Skin epidermis (tissue), 12 donors: ENCODE measurements at regions not wholly inside any gene's neighbourhood (a gene's known extent, or its start where the extent isn't known, plus 50 kb on each side); places are given as distances from the start of the nearest gene placed in this dataset.
A peak's percentile ranks its signal among the peaks of the same experiment; 100 is the strongest.
"Not testable (repeated sequence)": the region's sequence is repeated elsewhere in the genome, so short reads cannot be mapped to it uniquely, and the experiment has no call there.

Source experiments
- H3K27ac ChIP-seq, 21 experiments: fragments of 200-600 bp; sonication (generic) in 11 of 21; one replicate each; pipeline ENCODE4 v1.5.0; 2020; ENCODE audit warnings: mild to moderate bottlenecking in 3 of 21, inconsistent platforms in 2 of 21, moderate library complexity in 2 of 21
- H3K4me3 ChIP-seq, 7 experiments: fragments of 200-600 bp; sonication (generic) in 2 of 7; one replicate each; pipeline ENCODE4 v1.5.0; 2020; ENCODE audit warnings: inconsistent platforms in 2 of 7, mild to moderate bottlenecking in 2 of 7, moderate library complexity in 1 of 7

GRCh38 chrX:31014474-31014873 is 57.4 kb downstream of the FTHL17 start:
- not testable (repeated sequence) for H3K27ac ChIP-seq, H3K4me3 ChIP-seq

GRCh38 chrX:31012509-31013025 is 59.3 kb downstream of the FTHL17 start:
- Histone ChIP-seq H3K4me3 (no peak overlapping the region), H3K27ac (no peak overlapping the region)

- Histone ChIP-seq H3K4me3 (no peak overlapping the region), H3K27ac (no peak overlapping the region)
These were observed 64.5 kb downstream of the FTHL17 start for GRCh38 chrX:31007321-31007720.

GRCh38 chrX:31006027-31006426 is 65.8 kb downstream of the FTHL17 start:
- H3K4me3 ChIP-seq = no peak overlapping the region
- H3K27ac ChIP-seq = no peak overlapping the region

GRCh38 chrX:30997411-30997810 is 74.4 kb downstream of the FTHL17 start:
- H3K4me3 ChIP-seq = no peak overlapping the region
- H3K27ac ChIP-seq = no peak overlapping the region

- no peak overlapping the region for H3K27ac ChIP-seq
- no peak overlapping the region for H3K4me3 ChIP-seq
These were observed 76.1 kb downstream of the FTHL17 start for GRCh38 chrX:30995705-30996104.

- Histone ChIP-seq H3K27ac (no peak overlapping the region), H3K4me3 (no peak overlapping the region)
These were observed 76.7 kb downstream of the FTHL17 start for GRCh38 chrX:30995060-30995700.

GRCh38 chrX:30994018-30994417 is 77.8 kb downstream of the FTHL17 start:
- H3K27ac ChIP-seq, H3K4me3 ChIP-seq: not testable (repeated sequence)

GRCh38 chrX:30992381-30992904 is 79.4 kb downstream of the FTHL17 start:
- Histone ChIP-seq H3K27ac (no peak overlapping the region), H3K4me3 (no peak overlapping the region)

GRCh38 chrX:30990361-30990760 is 81.5 kb downstream of the FTHL17 start:
- Histone ChIP-seq H3K4me3 (no peak overlapping the region), H3K27ac (no peak overlapping the region)

- Histone ChIP-seq H3K4me3 (no peak overlapping the region), H3K27ac (no peak overlapping the region)
These were observed 89.4 kb downstream of the FTHL17 start for GRCh38 chrX:30982467-30982866.

- H3K4me3 ChIP-seq = no peak overlapping the region
- H3K27ac ChIP-seq = no peak overlapping the region
These were observed 89.9 kb downstream of the FTHL17 start for GRCh38 chrX:30981968-30982367.

GRCh38 chrX:30979271-30979670 is 90.2 kb upstream of the TAB3 start:
- Histone ChIP-seq H3K4me3 (no peak overlapping the region), H3K27ac (no peak overlapping the region)

GRCh38 chrX:30975467-30975866 is 86.4 kb upstream of the TAB3 start:
- Histone ChIP-seq H3K4me3 (no peak overlapping the region), H3K27ac (no peak overlapping the region)

GRCh38 chrX:30973784-30974427 is 84.9 kb upstream of the TAB3 start:
- H3K27ac ChIP-seq = no peak overlapping the region

GRCh38 chrX:30971774-30972603 is 82.9 kb upstream of the TAB3 start:
- H3K27ac ChIP-seq = peak overlapping the region in 1 of 21 experiments; percentile 30
- H3K4me3 ChIP-seq = peak overlapping the region in 2 of 7 experiments; percentile 4 to 10

More at GRCh38 chrX:30973784-30974427, 84.9 kb upstream of the TAB3 start:
- no peak overlapping the region for H3K4me3 ChIP-seq

GRCh38 chrX:30967516-30967915 is 78.5 kb upstream of the TAB3 start:
- Histone ChIP-seq H3K27ac (no peak overlapping the region), H3K4me3 (no peak overlapping the region)

- no peak overlapping the region for H3K27ac ChIP-seq
- H3K4me3 ChIP-seq = no peak overlapping the region
These were observed 76.7 kb upstream of the TAB3 start for GRCh38 chrX:30965767-30966166.

- no peak overlapping the region for H3K27ac ChIP-seq
- H3K4me3 ChIP-seq = no peak overlapping the region
These were observed 72.5 kb upstream of the TAB3 start for GRCh38 chrX:30961387-30962174.

GRCh38 chrX:30957753-30958152 is 68.7 kb upstream of the TAB3 start:
- no peak overlapping the region for H3K27ac ChIP-seq
- H3K4me3 ChIP-seq = no peak overlapping the region
